ENCODE measurements at regions not wholly inside any gene's neighbourhood (a gene's known extent, or its start where the extent isn't known, plus 50 kb on each side); places are given as distances from the start of the nearest gene placed in this dataset.
"Not testable (repeated sequence)": the region's sequence is repeated elsewhere in the genome, so short reads cannot be mapped to it uniquely, and the experiment has no call there.

DNA sequence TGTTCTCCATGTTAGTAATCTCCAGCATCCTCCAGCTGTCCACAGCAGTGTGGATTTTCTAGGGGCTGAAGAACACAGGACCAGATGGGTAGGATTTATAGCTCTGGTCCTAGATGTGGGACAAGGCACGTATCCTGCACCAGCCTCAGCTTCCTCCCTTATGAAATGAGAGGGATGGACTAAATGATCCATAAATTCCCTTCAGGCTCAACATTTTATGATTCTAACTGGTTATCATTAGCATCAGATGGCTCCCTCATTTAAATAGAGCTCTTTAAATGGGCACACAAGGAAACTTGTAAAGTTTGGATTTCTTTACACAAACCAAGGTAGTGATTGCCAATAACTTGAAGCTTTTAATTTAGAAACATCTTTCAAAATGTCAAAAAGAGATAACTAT, 97.7 kb downstream of the ESM1 start:
- intact Hi-C loops (cut with DNase I): no loop called here
- no peak for ATAC-seq (ENCODE audit: poor library complexity)
- DNase-seq: no peak

DNA sequence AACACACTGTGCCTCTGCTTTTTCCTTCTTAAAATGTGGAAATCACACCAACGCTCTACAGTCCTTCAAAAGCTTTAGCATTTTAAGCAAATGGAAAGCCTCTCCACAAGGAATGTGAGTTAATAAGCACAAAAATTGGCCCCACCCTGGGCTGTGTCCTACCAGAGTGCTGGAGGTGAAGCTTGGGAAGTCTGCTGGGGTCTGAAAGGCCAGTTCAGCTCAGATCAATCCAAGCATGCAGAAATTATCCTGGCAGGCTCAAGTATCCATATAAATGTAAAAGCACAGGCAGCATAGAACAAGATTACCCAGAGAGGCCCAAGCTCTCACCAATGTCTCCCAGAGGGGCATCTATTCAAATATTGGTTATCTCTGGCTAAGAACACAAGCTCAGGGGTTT, 98.5 kb downstream of the ESM1 start:
- intact Hi-C loops (cut with DNase I): no loop called here
- ATAC-seq (ENCODE audit: poor library complexity) (no peak), DNase-seq (no peak)

DNA sequence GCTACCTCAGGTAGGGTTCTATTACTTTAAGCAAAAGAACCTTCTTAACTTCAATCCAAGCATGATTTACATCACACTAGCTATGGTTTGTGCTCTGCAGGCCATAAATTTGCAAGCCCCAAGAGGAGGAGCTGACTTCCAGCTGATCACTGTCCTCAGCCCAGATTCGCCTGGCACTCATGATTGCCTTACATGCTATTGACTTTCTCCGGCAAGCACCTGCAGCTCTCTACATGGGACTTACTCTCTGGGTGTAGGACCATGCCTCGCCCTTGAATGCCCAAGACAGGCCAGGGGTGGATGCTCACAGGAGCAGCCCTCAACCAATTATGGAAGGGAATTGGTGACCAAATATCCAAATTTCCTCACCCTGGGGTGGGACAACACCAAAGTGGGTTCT, 99.8 kb downstream of the ESM1 start:
- intact Hi-C loops (cut with DNase I): no loop called here
- ATAC-seq (ENCODE audit: poor library complexity): no peak
- DNase-seq: no peak

DNA sequence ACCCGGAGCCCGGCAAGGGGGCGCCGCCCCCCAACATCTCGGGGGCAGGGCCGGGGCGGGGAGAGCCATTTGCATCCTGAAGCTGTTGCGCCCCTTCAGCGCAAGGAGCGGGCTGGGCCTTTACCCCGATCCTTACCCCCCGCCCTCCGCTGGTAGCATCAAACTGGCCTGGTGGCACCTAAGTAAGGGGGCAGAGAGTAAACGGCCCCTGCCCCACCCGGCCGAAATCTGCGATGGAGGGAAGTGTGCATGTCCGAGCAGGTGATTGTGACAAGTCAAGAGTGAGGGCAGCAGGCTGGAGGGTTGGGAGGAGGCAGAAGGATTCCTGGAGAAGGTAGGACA, 101.2 kb downstream of the ESM1 start:
- ATAC-seq (ENCODE audit: poor library complexity): no peak
- intact Hi-C loops (cut with DNase I): no loop called here
- no peak for DNase-seq

DNA sequence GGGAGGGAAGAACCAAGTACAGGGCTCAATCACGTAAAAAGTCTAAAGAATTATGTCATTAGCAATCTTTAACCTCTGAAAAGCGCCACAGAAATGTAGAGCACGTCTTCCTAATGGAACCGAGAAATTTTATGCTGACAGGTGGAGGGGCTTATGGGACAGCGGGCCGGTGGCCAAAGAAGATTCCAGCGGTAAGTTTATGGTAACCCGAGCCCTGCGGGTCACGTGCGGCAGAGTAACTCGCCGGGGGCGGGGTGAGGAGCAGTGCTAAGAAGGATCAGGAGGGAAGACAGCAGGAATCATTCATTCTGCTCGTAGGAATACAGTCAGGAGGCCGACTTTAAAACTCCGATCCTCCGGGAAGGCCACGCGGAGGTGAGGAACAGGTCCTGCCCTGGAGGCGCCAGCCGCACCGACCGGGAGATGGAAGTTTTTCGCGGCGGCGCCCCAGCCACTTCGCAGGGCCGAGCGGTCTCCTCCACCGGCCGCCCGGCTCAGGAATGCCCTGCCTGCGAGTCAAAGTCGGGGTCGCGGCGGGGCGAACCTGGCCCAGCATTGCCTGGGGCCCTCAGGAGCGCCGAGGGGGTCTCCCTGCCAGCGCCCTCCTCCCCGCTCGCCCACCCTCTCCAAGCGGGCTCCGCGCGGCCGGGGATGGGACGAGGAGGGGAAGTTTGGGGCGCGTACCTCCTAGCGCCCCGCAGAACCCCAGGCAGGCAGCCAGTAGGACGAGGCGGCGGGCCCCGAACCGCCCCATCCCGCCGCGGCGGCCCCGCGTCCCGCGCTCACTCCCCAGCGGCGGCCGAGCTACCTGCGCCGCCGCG, 101.8 kb downstream of the ESM1 start:
- ATAC-seq (ENCODE audit: poor library complexity) (peak; percentile 77), DNase-seq (peak; percentile 66)
- intact Hi-C loops (cut with DNase I): no loop called here

DNA sequence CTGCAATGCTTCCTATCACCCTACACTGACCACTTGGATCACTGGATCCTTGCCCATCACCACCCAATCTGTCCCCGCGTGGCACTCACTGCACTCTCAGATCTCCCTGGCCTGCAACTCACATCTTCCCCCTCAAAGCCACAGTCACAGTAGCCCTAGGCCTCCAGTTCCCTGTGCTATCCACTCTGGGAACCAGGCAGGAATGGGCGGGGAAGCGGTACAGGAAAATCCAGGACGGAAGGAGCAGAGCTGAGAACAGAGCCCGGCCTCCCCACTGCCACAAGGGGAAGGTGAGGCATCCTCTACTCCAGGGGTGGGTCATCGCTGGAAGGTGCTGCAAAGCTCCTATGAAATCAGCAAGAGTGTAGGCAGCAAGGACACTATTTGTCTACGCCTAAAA, 102.6 kb downstream of the ESM1 start:
- no peak for DNase-seq
- ATAC-seq (ENCODE audit: poor library complexity): no peak

DNA sequence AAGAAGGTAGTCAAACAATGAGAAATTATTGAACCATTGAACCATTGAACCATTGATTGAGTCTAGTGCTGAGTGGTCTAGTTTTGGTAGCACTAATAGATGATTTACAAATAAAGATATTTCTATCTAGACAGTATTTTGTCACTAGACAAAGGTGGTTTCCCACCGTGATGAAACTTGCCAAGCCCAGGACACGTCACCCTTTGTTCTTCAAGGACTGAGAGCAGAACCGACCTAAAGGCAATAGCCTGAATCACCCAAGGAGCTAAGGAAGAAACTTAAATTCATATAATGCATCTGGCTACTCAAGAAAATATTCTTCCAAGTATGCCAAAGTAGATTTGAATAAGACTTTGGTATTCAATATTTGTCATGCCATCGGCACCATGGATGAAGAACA, 103.3 kb downstream of the ESM1 start:
- DNase-seq: no peak
- ATAC-seq (ENCODE audit: poor library complexity): no peak
- intact Hi-C loops (cut with DNase I): no loop called here

More for the DNA sequence above, 102.6 kb downstream of the ESM1 start:
- intact Hi-C loops (cut with DNase I): no loop called here

DNA sequence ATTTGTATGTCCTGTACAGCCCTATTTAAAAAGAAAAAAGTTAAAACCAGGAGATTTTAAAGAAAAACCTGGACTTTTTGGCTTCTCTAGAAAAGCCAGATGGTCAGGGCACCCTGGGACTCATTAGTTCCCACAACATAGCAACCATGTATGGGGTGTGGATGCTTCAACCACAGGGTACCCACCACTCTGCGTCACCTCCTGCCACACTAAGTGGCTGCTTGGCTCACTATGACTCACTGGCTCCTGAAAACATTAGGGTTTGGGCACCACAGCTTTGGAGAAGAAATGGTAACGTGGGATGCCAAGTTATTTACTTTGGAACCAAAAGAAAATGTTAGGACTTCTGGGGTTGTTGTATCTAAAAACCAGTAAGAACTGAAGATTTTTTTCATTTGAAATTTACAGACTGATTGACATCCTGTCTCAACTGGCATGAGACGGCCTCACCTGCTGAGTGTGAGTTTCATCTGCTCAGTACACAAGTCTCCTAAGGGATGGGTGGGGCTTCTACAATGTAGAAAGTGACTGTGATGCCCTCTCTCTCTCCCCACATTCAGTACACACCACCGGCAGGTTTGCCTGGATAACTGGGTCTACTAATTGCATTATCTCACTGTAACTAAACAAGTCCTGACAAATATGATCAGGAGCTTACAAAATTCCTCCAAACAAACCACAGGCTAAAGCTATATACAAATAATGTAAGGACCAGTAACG, 103.9 kb downstream of the ESM1 start:
- ATAC-seq (ENCODE audit: poor library complexity) (no peak), DNase-seq (no peak)
- intact Hi-C loops (cut with DNase I): no loop called here

DNA sequence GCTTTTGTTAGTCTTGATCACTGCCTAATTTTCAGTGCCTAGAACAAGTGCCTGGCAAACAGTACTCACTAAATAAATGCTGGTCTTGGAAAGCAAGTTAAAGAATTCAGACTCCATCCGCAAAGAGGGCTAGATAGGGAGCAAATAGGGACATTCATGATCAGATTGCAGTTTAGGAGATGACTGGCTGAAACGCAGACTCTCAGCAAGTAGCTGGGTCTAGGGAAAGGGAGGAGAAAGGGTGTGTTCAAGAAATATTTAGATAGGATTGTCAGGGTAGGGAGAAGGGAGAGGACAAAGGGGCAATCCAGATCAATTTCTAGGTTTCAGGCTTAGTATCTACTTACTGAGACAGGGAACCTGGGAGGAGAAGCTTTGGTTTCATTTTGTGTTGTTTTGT, 108.4 kb downstream of the ESM1 start:
- intact Hi-C loops (cut with DNase I): no loop called here

DNA sequence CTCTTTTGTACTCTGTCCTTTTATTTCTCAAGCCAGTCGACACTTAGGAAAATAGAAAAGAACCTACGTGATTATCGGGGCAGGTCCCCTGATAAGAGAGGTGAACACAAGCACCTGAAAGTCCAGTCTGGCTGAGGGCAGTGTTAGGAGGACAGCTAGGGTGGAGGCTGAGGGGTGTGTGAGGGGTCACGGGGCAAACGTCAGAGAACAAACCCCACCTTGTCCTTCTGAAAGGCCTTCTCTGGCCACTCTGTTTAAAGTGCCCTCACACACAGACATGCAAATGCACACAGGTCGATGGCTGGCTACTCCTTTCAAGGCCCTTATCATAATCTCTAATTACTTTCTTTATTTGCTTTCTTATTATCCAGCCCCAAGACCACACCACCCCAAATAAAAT, 108.8 kb downstream of the ESM1 start:
- DNase-seq (no peak), ATAC-seq (ENCODE audit: poor library complexity) (no peak)
- intact Hi-C loops (cut with DNase I): no loop called here

More for the DNA sequence above, 108.4 kb downstream of the ESM1 start:
- no peak for ATAC-seq (ENCODE audit: poor library complexity)
- no peak for DNase-seq

DNA sequence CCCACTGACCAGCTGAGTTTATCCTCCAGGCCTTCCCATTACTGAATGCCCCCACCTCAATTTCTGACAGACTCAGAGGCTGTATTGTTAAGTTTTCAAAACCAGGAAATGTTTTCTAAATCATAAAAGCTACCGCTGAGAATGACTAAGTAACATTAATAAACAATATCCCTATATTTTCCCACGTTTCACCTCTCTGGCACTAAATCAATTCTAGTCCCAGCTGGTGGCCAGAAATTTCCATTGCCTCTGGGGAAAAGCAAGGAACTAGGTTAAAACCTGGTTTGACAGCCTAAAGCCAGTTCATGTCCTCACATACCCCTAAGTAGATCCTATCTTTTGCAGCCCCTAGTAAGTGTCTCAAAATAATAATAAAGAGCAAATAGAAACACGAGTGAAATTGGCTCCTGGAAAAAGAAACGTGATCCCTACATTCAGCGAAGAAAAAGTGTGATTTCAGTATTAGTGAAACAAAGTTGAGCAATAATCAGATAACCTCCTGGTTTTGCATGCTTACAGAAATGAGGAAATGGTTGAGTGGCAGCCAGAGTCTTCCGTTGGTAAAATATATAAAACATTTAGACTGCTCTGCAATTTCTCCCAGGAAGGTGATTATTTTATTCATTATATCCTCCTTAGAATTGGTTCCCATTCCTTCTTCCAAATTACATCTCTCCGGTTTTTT, 110.9 kb downstream of the ESM1 start:
- intact Hi-C loops (cut with DNase I): no loop called here
- DNase-seq: no peak
- no peak for ATAC-seq (ENCODE audit: poor library complexity)

DNA sequence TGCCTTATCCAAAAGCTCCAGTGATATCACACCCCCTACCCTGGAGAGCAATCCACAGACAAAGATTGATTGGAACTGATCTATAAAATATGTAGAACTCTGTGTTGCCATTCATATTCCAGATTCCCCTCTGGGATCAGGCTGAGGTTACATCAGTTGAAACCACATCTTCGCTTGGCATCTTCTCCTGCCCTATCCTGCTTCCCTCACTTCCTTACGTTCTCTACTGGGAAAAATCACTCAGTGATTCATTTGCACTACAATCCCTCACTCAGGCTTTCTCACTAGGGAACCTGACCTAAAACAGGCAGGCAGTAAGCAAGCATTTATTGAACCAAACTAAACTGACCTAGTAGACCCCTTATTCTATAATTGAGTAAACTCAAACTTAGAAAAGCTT, 111.7 kb downstream of the ESM1 start:
- ATAC-seq (ENCODE audit: poor library complexity): no peak
- intact Hi-C loops (cut with DNase I): no loop called here
- DNase-seq: no peak

DNA sequence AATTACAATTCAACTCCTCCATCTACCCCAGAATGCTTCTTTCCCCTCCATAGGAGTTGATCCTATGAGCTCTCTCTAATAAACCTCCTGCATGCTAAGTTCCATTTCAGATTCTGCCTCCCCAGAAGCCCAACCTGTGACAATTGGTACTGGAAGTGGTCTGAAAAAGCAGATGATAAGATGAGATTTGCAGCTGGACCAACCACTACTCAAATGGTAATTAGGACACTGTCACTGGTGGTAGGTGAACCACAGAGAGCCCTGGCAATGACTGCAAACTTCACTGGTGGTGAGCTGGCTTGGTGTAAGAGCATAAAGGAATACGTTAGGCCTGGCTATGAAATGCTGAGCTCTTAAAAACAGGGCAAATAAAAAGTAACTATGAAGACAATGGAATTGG, 112.6 kb downstream of the ESM1 start:
- intact Hi-C loops (cut with DNase I): no loop called here
- ATAC-seq (ENCODE audit: poor library complexity) (no peak), DNase-seq (no peak)

DNA sequence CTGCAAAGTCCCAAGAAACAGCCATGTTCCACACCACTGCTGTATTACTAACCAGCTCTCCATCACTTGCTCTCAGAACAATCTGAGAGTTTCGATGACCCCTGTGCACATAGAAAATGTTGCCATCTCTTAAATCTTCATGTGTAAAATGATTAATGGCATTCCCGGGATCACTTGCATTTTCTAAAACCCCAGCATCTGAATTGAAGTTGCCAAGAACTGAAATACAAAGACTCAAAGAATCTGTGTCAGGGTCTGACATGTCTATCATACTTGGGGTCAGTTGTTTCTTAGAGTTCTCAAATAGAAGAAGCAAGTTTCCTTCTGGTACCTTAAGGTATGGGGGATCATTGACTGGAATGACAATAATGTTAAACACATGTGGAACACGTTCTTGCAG, 115.1 kb downstream of the ESM1 start:
- intact Hi-C loops (cut with DNase I): no loop called here
- ATAC-seq (ENCODE audit: poor library complexity) (no peak), DNase-seq (no peak)

DNA sequence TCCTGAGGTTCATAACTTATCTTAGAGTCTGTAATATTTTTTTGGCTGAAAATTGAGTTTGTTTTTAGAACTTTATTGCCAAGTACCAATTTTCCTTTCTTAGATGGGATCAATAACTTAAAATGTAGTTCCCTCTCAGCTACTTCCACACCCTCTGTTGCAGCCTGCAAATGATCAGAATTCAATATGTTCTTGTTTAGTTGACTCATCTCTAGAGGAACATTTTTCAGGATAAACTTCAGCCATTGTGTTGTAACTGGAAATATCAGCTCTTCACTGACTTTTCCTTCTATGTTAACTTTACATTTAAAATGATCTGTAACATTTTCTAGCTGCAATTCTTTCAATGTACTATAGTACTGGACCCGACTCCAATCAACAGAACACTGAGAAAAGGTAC, 115.7 kb downstream of the ESM1 start:
- no peak for ATAC-seq (ENCODE audit: poor library complexity)

DNA sequence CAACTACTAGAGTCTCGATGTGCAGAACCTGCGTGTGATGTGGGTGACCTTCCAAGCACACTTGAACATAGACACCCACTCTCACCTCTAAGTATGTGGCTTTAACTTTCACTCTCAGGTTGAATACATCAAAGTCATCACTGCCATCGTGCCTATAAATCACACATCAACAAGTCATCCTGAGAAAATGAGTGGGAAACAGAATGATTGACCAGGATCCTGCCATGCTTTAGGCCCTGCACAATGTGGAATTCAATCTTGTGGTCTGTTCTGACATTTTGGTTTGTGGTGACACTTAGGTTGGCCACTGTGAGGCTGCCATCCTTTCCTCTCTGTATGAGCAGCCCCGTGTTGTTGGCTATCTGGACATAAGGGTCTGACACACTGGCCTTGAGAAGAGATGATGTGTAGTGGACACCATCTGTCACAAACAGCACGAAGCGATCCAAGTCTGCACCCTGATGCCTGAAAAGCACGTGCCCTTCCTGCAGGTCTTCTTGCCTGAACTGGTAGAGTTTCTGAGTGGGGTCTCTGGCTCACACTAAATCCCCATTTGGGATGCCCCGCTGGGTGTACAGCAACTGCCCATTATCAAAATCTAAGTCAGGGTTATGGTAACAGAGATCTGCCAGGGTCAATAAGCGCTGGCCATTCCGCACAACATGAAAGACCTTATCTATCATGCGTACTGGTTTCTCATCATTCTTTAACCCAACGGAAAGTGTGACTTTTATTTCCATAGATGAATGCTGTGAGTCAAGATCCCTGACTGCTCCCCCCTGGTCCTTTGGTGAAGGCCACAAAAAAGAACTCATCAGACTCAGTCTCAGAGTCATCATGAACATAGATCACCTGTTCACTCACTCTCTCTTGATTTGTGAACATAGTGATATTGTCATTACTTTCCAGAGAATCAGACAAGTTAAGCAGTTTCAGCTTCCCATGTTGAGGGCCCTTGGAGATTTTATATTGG, 116.6 kb downstream of the ESM1 start:
- DNase-seq (no peak), ATAC-seq (ENCODE audit: poor library complexity) (no peak)
- intact Hi-C loops (cut with DNase I): loop anchor here (2.0 kb wide), 1 partner anchor 352 kb away; the partner anchor contains the start of gene SNX18

More for the DNA sequence above, 115.7 kb downstream of the ESM1 start:
- no peak for DNase-seq
- intact Hi-C loops (cut with DNase I): loop anchor here (2.0 kb wide), 1 partner anchor 353 kb away; the partner anchor contains the start of gene SNX18

DNA sequence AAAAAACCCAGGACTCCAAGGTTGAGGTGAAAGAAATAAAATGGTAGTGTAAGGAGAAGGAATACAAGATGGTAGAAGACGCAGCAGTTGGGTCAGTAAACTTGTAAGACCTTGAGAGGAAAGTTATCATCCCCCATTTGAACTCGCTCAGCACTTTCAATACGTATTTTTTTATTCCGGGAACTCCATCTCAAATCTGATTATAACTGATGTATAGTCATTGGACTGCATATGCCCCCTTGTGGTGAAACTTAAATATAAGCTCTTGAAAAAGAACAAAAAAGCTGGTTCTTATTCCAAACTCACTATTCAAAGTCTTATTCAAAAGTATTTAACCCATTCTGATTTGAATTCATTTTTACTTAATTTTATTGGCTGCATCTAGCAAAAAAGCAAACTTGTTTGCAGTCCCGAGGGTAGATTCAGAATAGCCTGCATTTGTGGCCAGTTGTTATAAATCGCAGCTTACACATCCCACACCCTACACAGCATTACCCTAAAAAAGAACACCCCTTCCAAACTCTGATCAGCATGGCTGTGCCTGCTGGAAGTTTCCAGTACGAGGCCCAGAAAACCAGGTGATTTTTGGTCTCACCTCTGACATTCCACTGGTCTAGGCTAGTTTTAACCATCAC, 118.0 kb downstream of the ESM1 start:
- peak; percentile 62 for ATAC-seq (ENCODE audit: poor library complexity)
- no peak for DNase-seq
- intact Hi-C loops (cut with DNase I): no loop called here

DNA sequence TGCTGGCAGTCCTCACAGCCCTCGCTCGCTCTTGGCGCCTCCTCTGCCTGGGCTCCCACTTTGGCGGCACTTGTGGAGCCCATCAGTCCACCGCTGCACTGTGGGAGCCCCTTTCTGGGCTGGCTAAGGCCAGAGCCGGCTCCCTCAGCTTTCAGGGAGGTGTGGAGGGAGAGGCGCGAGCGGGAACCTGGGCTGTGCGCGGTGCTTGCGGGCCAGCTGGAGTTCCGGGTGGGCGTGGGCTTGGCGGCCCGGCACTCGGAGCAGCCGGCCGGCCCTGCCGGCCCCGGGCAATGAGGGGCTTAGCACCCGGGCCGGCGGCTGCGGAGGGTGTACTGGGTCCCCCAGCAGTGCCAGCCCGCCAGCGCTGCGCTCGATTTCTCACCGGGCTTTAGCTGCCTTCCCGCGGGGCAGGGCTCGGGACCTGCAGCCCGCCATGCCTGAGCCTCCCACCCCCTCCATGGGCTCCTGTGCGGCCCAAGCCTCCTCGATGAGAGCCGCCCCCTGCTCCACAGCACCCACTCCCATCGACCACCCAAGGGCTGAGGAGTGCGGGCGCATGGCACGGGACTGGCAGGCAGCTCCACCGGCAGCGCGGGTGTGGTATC, 120.4 kb downstream of the ESM1 start:
- intact Hi-C loops (cut with DNase I); ATAC-seq (ENCODE audit: poor library complexity); DNase-seq: not testable (repeated sequence)

Data from Right ventricle myocardium superior (tissue), 1 donor.